H1 (cell line): ENCODE measurements at regions not wholly inside any gene's neighbourhood (a gene's known extent, or its start where the extent isn't known, plus 50 kb on each side); places are given as distances from the start of the nearest gene placed in this dataset.

ENCODE experiments used
- CTCF ChIA-PET: fragments of 300-600 bp; sonication (Branson Sonifier 250); formaldehyde crosslinking; loops from one replicate; lab custom pipeline; 2021; ENCODE audit not compliant: partially characterized antibody; lab: Charles Lee
- POLR2A ChIA-PET: fragments of 300-600 bp; sonication (Branson Sonifier 250); formaldehyde crosslinking; loops from one replicate; lab custom pipeline; 2021; ENCODE audit warnings: inconsistent platforms; ENCODE audit not compliant: partially characterized antibody; lab: Charles Lee
- DNase-seq, 2 experiments: peaks; one replicate each; pipeline versions ENCODE4 v3.0.0 to v3.0.0-alpha.2; 2010 to 2022; ENCODE audit warnings: low spot score in 2 of 2, low read depth in 1 of 2, mixed read lengths in 1 of 2
- FAIRE-seq: peaks from 2 replicates; lab custom pipeline; 2011; peaks lifted over from hg19 to GRCh38; lab: Jason Lieb, UNC
- H2AFZ ChIP-seq: 2 replicates; pipeline ENCODE4 v1.8.1; 2012; ENCODE audit warnings: low read length, inconsistent platforms
- H2AK5ac ChIP-seq: 2 replicates; pipeline ENCODE4 v1.6.1; 2013; ENCODE audit warnings: low read depth, low read length
- H2BK120ac ChIP-seq: replicated peaks from 2 replicates; pipeline ENCODE3; 2013; ENCODE audit warnings: low read depth, low read length, inconsistent platforms
- H2BK12ac ChIP-seq: 2 replicates; pipeline ENCODE4 v1.6.1; 2013; ENCODE audit warnings: low read depth, low read length
- H2BK15ac ChIP-seq: 2 replicates; pipeline ENCODE4 v1.6.1; 2013; ENCODE audit warnings: low read length
- H2BK20ac ChIP-seq: 2 replicates; pipeline ENCODE4 v1.6.1; 2013; ENCODE audit warnings: low read length
- H2BK5ac ChIP-seq: 2 replicates; pipeline ENCODE4 v1.6.1; 2013; ENCODE audit warnings: low read depth, low read length
- H3K14ac ChIP-seq: 2 replicates; pipeline ENCODE4 v1.6.1; 2013; ENCODE audit warnings: inconsistent platforms; ENCODE audit not compliant: insufficient read length
- H3K18ac ChIP-seq: 2 replicates; pipeline ENCODE4 v1.6.1; 2013; ENCODE audit warnings: low read length; ENCODE audit errors: extremely low read depth
- H3K23ac ChIP-seq: 2 replicates; pipeline ENCODE4 v1.6.1; 2013; ENCODE audit warnings: inconsistent platforms; ENCODE audit not compliant: insufficient read length
- H3K23me2 ChIP-seq: 2 replicates; pipeline ENCODE4 v1.6.1; 2013; ENCODE audit warnings: low read depth, low read length
- H3K27ac ChIP-seq: 2 replicates; pipeline ENCODE4 v1.6.1; 2011; ENCODE audit warnings: low read depth, low read length, inconsistent platforms
- H3K27me3 ChIP-seq, 4 experiments: replicated peaks in 1 of 4; 1 replicate in 1 of 4; 2 replicates in 3 of 4; pipeline versions ENCODE4 v1.6.1 to v1.8.1; 2011 to 2013; ENCODE audit warnings: low read length in 3 of 4, mild to moderate bottlenecking in 3 of 4, inconsistent platforms in 2 of 4, mixed read lengths in 2 of 4, moderate library complexity in 1 of 4; ENCODE audit not compliant: control insufficient read depth in 3 of 4, insufficient read depth in 3 of 4; ENCODE audit errors: extremely low read depth in 1 of 4
- H3K36me3 ChIP-seq, 4 experiments: 2 replicates each; pipeline versions ENCODE4 v1.6.1 to v1.8.1; 2011 to 2013; ENCODE audit warnings: mild to moderate bottlenecking in 4 of 4, low read length in 3 of 4, moderate library complexity in 2 of 4, control low read depth in 1 of 4, inconsistent platforms in 1 of 4; ENCODE audit not compliant: insufficient read depth in 4 of 4, control insufficient read depth in 2 of 4
- H3K4ac ChIP-seq: replicated peaks from 2 replicates; pipeline ENCODE3; 2013; ENCODE audit warnings: low read length, low read depth, mixed read lengths, inconsistent platforms; ENCODE audit not compliant: insufficient read length
- H3K4me1 ChIP-seq, 4 experiments: replicated peaks in 1 of 4; 1 replicate in 1 of 4; 2 replicates in 3 of 4; pipeline versions ENCODE4 v1.6.1 to v1.8.1; 2011 to 2013; ENCODE audit warnings: low read length in 3 of 4, inconsistent platforms in 2 of 4, mixed read lengths in 1 of 4; ENCODE audit not compliant: insufficient read depth in 4 of 4, control insufficient read depth in 3 of 4
- H3K4me2 ChIP-seq, 2 experiments: 2 replicates each; pipeline versions ENCODE4 v1.6.1 to v1.8.1; 2011 to 2013; ENCODE audit warnings: low read depth in 2 of 2, low read length in 2 of 2, control low read depth in 1 of 2, inconsistent platforms in 1 of 2, mild to moderate bottlenecking in 1 of 2; ENCODE audit not compliant: insufficient read depth in 1 of 2
- H3K4me3 ChIP-seq, 4 experiments: fragments of 200-600, 300-600 bp in 1 of 4; sonication (generic), shearing (Covaris generic), sonication (Bioruptor Twin) in 1 of 4; 2 replicates each; pipeline versions ENCODE4 v1.5.1 to v1.8.1; 2011 to 2016; ENCODE audit warnings: low read length in 4 of 4, low read depth in 3 of 4, control low read depth in 2 of 4, inconsistent platforms in 2 of 4, mild to moderate bottlenecking in 2 of 4, mixed read lengths in 1 of 4, moderate library complexity in 1 of 4; ENCODE audit not compliant: insufficient read depth in 2 of 4; ENCODE audit errors: extremely low read depth in 1 of 4
- H3K56ac ChIP-seq: replicated peaks from 2 replicates; pipeline ENCODE3; 2013; ENCODE audit warnings: low read depth, mild to moderate bottlenecking, mixed read lengths, low read length, inconsistent platforms; ENCODE audit not compliant: insufficient read length
- H3K79me1 ChIP-seq: 2 replicates; pipeline ENCODE4 v1.6.1; 2013; ENCODE audit warnings: low read depth, low read length, control low read depth
- H3K79me2 ChIP-seq, 2 experiments: 2 replicates each; pipeline versions ENCODE4 v1.6.1 to v1.8.1; 2012 to 2013; ENCODE audit warnings: low read length in 2 of 2, mild to moderate bottlenecking in 2 of 2, inconsistent platforms in 1 of 2; ENCODE audit not compliant: insufficient read depth in 2 of 2, control insufficient read depth in 1 of 2
- H3K9ac ChIP-seq, 4 experiments: replicated peaks in 1 of 4; 1 replicate in 1 of 4; 2 replicates in 3 of 4; pipeline versions ENCODE4 v1.6.1 to v1.8.1; 2011 to 2013; ENCODE audit warnings: low read depth in 3 of 4, low read length in 3 of 4, control low read depth in 2 of 4, mild to moderate bottlenecking in 2 of 4, moderate library complexity in 2 of 4, inconsistent platforms in 1 of 4; ENCODE audit errors: extremely low read depth in 1 of 4
- H3K9me3 ChIP-seq, 2 experiments: 2 replicates each; pipeline versions ENCODE4 v1.6.1 to v1.8.1; 2012 to 2013; ENCODE audit warnings: mild to moderate bottlenecking in 2 of 2, moderate library complexity in 2 of 2, control low read depth in 1 of 2, inconsistent platforms in 1 of 2, low read depth in 1 of 2, low read length in 1 of 2, mixed read lengths in 1 of 2; ENCODE audit not compliant: insufficient read depth in 2 of 2
- H4K20me1 ChIP-seq, 2 experiments: replicated peaks in 1 of 2; 2 replicates each; pipeline versions ENCODE3 to v1.8.1; 2011 to 2013; ENCODE audit warnings: inconsistent platforms in 2 of 2, low read length in 2 of 2, mild to moderate bottlenecking in 1 of 2; ENCODE audit not compliant: insufficient read depth in 2 of 2, control insufficient read depth in 1 of 2
- H4K5ac ChIP-seq: 2 replicates; pipeline ENCODE4 v1.6.1; 2013; ENCODE audit warnings: low read length, low read depth, mixed read lengths, inconsistent platforms; ENCODE audit not compliant: insufficient read length
- H4K8ac ChIP-seq: 2 replicates; pipeline ENCODE4 v1.8.0; 2013; ENCODE audit warnings: mild to moderate bottlenecking, moderate library complexity, low read length, inconsistent platforms; ENCODE audit not compliant: insufficient read depth; ENCODE audit errors: extremely low read depth
- H4K91ac ChIP-seq: replicated peaks from 2 replicates; pipeline ENCODE3; 2013; ENCODE audit warnings: low read length, mixed read lengths, inconsistent platforms; ENCODE audit not compliant: insufficient read length
- CBX8 ChIP-seq: fragments of 300-800, 300-1000 bp; sonication (generic); IDR thresholded peaks from 2 replicates; pipeline ENCODE4 v1.7.1; 2016; ENCODE audit warnings: low read depth, low read length, borderline replicate concordance
- CHD2 ChIP-seq: IDR thresholded peaks from 2 replicates; pipeline ENCODE4 v1.6.1; 2012; ENCODE audit warnings: low read length, improper control_type of control experiment
- CREB1 ChIP-seq: IDR thresholded peaks from 2 replicates; pipeline ENCODE4 v1.6.1; 2012; ENCODE audit warnings: inconsistent platforms
- GABPA ChIP-seq: IDR thresholded peaks from 2 replicates; pipeline ENCODE4 v1.6.1; 2011; ENCODE audit warnings: mild to moderate bottlenecking, low read length, moderate library complexity, borderline replicate concordance; ENCODE audit not compliant: insufficient read depth
- HDAC2 ChIP-seq, 2 experiments: fragments of 300-600 bp in 1 of 2; sonication (generic) in 1 of 2; IDR thresholded peaks; 2 replicates each; pipeline ENCODE4 v1.6.1; 2011 to 2012; ENCODE audit warnings: low read depth in 2 of 2, low read length in 2 of 2, mild to moderate bottlenecking in 2 of 2, moderate library complexity in 2 of 2, borderline replicate concordance in 1 of 2, inconsistent platforms in 1 of 2
- HDAC6 ChIP-seq: IDR thresholded peaks from one replicate; pipeline ENCODE4 v1.7.1; 2012; ENCODE audit warnings: low read depth, mild to moderate bottlenecking, inconsistent platforms, low read length, moderate library complexity
- MAFK ChIP-seq: IDR thresholded peaks from 2 replicates; pipeline ENCODE4 v1.6.1; 2012; ENCODE audit warnings: low read depth, mild to moderate bottlenecking, improper control_type of control experiment, low read length
- NANOG ChIP-seq: IDR thresholded peaks from 2 replicates; pipeline ENCODE4 v1.6.1; 2011; ENCODE audit warnings: low read length, low read depth, mild to moderate bottlenecking, inconsistent platforms; ENCODE audit not compliant: insufficient read depth, poor library complexity, severe bottlenecking
- NRF1 ChIP-seq: IDR thresholded peaks from 2 replicates; pipeline ENCODE4 v1.6.1; 2011; ENCODE audit warnings: mild to moderate bottlenecking, low read depth, low read length, improper control_type of control experiment
- RFX5 ChIP-seq: IDR thresholded peaks from 2 replicates; pipeline ENCODE4 v1.6.1; 2011; ENCODE audit warnings: low read depth, low read length, improper control_type of control experiment, borderline replicate concordance
- RNF2 ChIP-seq: fragments of 200-900, 300-1000 bp; sonication (generic); IDR thresholded peaks from 2 replicates; pipeline ENCODE4 v1.7.1; 2016; ENCODE audit warnings: borderline replicate concordance, low read depth, mild to moderate bottlenecking, antibody characterized with exemption, low read length; ENCODE audit not compliant: poor library complexity, severe bottlenecking; ENCODE audit errors: missing control alignments
- SAP30 ChIP-seq: fragments of 300-600 bp; sonication (generic); IDR thresholded peaks from 2 replicates; pipeline ENCODE4 v1.7.1; 2012; ENCODE audit warnings: low read length, moderate library complexity, mild to moderate bottlenecking, inconsistent platforms; ENCODE audit not compliant: insufficient read depth, insufficient replicate concordance
- SRF ChIP-seq: IDR thresholded peaks from 2 replicates; pipeline ENCODE4 v1.6.1; 2011; ENCODE audit warnings: mild to moderate bottlenecking, low read depth, low read length, moderate library complexity
- TBP ChIP-seq: IDR thresholded peaks from 2 replicates; pipeline ENCODE4 v1.6.1; 2011; ENCODE audit warnings: low read depth, low read length, improper control_type of control experiment
- TEAD4 ChIP-seq: IDR thresholded peaks from 2 replicates; pipeline ENCODE4 v1.6.1; 2012; ENCODE audit warnings: low read depth, low read length, inconsistent platforms, mixed read lengths
- whole genome bisulfite sequencing, 2 experiments: shearing (Covaris generic) in 1 of 2; methylation state at CpG; one replicate each; pipeline versions ENCODE4 v1.1.6 to v1.1.7; 2013 to 2015; ENCODE audit warnings: low lambda C conversion rate in 2 of 2, mixed read lengths in 2 of 2, inconsistent platforms in 1 of 2, low coverage in 1 of 2, missing lambda C conversion rate in 1 of 2; ENCODE audit not compliant: insufficient replicate concordance in 2 of 2, insufficient coverage in 1 of 2, insufficient read length in 1 of 2; ENCODE audit errors: extremely low coverage in 1 of 2, missing lambda C conversion rate in 1 of 2; 5-methylcytosine and 5-hydroxymethylcytosine counted together

DNA sequence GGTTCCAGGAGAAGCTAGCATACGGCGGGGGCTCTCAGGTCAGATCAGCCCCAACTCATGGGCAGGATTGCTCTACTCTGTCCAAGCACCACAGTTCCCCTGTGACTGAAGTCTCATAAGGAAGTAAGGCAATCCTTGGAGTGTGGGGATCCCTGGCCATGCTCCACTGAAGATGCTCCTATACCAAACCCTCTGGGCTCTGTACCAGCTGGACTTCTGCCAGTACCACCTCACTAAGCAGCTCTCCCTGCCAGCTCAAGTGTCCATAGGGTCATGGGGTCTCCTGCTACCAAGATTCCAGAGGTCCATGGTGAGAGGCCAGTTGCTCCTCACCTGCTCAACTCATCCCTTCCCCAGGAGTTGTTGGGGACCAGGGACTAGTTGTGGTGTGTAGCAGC lies 355.7 kb upstream of the STEAP1 start:
- no peak overlapping the region for H3K9ac ChIP-seq
- H3K9me3 ChIP-seq = no peaks in the 10 kb centered on the region
- no peak overlapping the region for H2BK20ac ChIP-seq
- H4K91ac ChIP-seq = no peak overlapping the region
- POLR2A ChIA-PET = no interaction called here
- no peak overlapping the region for H3K27ac ChIP-seq
- no peaks in the 10 kb centered on the region for H3K36me3 ChIP-seq
- H3K27me3 ChIP-seq = no peaks in the 10 kb centered on the region
- H4K20me1 ChIP-seq = no peaks in the 10 kb centered on the region
- H3K56ac ChIP-seq = no peak overlapping the region
- CTCF ChIA-PET = no interaction called here
- no peak overlapping the region for H3K18ac ChIP-seq
- DNase-seq = no peak
- WGBS, 2 experiments = 94% methylated on average over 2 of the region's 2 CpGs; no CpG with 5 or more reads in 1 of the 2 experiments
- H2BK12ac ChIP-seq = no peak overlapping the region
- no peak for FAIRE-seq
- no peak overlapping the region for H3K23ac ChIP-seq
- no peaks in the 10 kb centered on the region for H3K23me2 ChIP-seq
- 0 out of 7 replicates have a peak, but pooled peaks cover 0 to 2% (median 0%) of the 10 kb centered on the region in 4 experiments for H3K4me1 ChIP-seq
- no peak overlapping the region for H2AK5ac ChIP-seq
- H2AFZ ChIP-seq = no peak overlapping the region
- no peak overlapping the region for H2BK15ac ChIP-seq
- no peak overlapping the region for H3K4me3 ChIP-seq
- H2BK5ac ChIP-seq = no peak overlapping the region
- no peak overlapping the region for H3K4me2 ChIP-seq
- no peak overlapping the region for H2BK120ac ChIP-seq
- no peak overlapping the region for H4K5ac ChIP-seq
- H4K8ac ChIP-seq = no peak overlapping the region
- H3K14ac ChIP-seq = no peak overlapping the region
- no peak overlapping the region for H3K4ac ChIP-seq
- no peaks in the 10 kb centered on the region for H3K79me1 ChIP-seq
- H3K79me2 ChIP-seq = no peaks in the 10 kb centered on the region
- TF ChIP-seq SRF (no peak), RNF2 (no peak), HDAC2 (IDR thresholded peaks at IDR 0.05; ENCODE audit: borderline replicate concordance in 1 of 2, low read depth in 2 of 2, low read length in 2 of 2) (no peak), NRF1 (no peak), TBP (no peak), RFX5 (no peak), CREB1 (no peak), HDAC6 (no peak), TEAD4 (no peak), NANOG (no peak), GABPA (no peak), CHD2 (no peak), SAP30 (no peak), MAFK (no peak), CBX8 (no peak)
